Chondrocyte (in vitro differentiated cells): ENCODE measurements at regions not wholly inside any gene's neighbourhood (a gene's known extent, or its start where the extent isn't known, plus 50 kb on each side); places are given as distances from the start of the nearest gene placed in this dataset.

Experiments used
- DNase-seq: peaks from one replicate; pipeline ENCODE4 v3.0.0; 2021; ENCODE audit warnings: mixed read lengths, low spot score
- H3K27ac Mint-ChIP-seq: one replicate; pipeline ENCODE4 v1.8.0; 2021; ENCODE audit warnings: mild to moderate bottlenecking, moderate library complexity, mixed read lengths; ENCODE audit not compliant: unreplicated experiment
- H3K27me3 Mint-ChIP-seq: 2 replicates; pipeline ENCODE4 v1.8.0; 2021; ENCODE audit warnings: low read depth, mixed read lengths
- H3K36me3 Mint-ChIP-seq: 2 replicates; pipeline ENCODE4 v1.8.0; 2021; ENCODE audit warnings: low read depth, mixed read lengths
- H3K4me1 Mint-ChIP-seq: 2 replicates; pipeline ENCODE4 v1.8.0; 2021; ENCODE audit warnings: low read depth, mild to moderate bottlenecking, mixed read lengths
- H3K4me3 Mint-ChIP-seq: one replicate; pipeline ENCODE4 v1.8.0; 2021; ENCODE audit warnings: mild to moderate bottlenecking, moderate library complexity, mixed read lengths; ENCODE audit not compliant: unreplicated experiment
- H3K9me3 Mint-ChIP-seq: 2 replicates; pipeline ENCODE4 v1.8.0; 2021; ENCODE audit warnings: low read depth, mixed read lengths
- CTCF ChIP-seq: fragments of 200-600 bp; sonication (generic); IDR thresholded peaks from 2 replicates; pipeline ENCODE4 v1.5.0; 2021; ENCODE audit warnings: antibody characterized with exemption, mild to moderate bottlenecking, moderate library complexity

DNA sequence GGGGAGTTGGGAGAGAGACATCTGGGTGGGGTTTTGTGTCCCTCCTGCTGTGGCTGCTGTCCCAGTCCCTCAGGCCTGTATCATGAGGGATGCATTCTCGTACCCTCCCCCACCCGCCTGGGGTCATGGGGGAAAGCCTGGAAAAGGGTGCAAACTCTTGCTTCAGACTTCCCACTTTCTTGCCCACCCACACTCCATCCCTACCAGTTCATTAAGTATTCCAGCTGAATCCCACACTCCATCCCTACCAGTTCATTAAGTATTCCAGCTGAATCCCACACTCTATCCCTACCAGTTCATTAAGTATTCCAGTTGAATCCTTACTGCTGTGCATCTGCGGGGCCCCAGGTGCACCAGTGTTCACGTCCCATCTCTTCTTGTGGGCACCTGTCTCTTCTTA is 116.3 kb downstream of the ACAA2 start:
- DNase-seq: no peak
- TF ChIP-seq CTCF: no peak
- H3K4me3 Mint-ChIP-seq: no peak overlapping the region
- H3K27me3 Mint-ChIP-seq: no peaks in the 10 kb centered on the region
- no peaks in the 10 kb centered on the region for H3K9me3 Mint-ChIP-seq
- H3K27ac Mint-ChIP-seq: no peak overlapping the region
- H3K36me3 Mint-ChIP-seq: no peaks in the 10 kb centered on the region
- H3K4me1 Mint-ChIP-seq: peaks cover 28% of the 10 kb centered on the region

DNA sequence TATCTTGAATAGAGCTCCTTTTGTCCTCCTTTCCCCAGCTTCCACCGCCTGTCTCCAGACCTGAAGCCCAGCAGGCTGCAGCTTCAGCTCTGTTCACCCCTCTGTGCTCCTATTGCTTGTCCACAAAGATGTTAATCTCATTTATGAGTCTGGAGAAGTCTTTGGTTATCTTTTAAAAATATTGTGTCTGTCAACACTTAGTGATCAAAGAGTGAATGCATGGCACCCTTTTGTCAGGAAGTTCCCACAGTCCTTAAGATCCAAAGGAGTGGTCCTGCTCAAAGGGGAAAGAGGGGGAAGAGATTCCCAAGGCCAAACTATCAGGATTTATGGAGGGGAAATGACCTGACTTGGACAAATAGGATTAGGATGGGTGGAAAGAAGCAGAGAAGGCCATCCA is 118.9 kb downstream of the ACAA2 start:
- peak overlapping the region; percentile 24 for H3K27ac Mint-ChIP-seq
- no peak overlapping the region for H3K4me3 Mint-ChIP-seq
- no peak for TF ChIP-seq CTCF
- H3K36me3 Mint-ChIP-seq: no peaks in the 10 kb centered on the region
- DNase-seq: no peak
- H3K4me1 Mint-ChIP-seq: peaks cover 44% of the 10 kb centered on the region
- H3K9me3 Mint-ChIP-seq: peaks cover 4% of the 10 kb centered on the region
- H3K27me3 Mint-ChIP-seq: no peaks in the 10 kb centered on the region

- Mint-ChIP-seq H3K4me3 (no peak overlapping the region), H3K4me1 (peaks cover 41% of the 10 kb centered on the region), H3K9me3 (peaks cover 5% of the 10 kb centered on the region), H3K27me3 (no peaks in the 10 kb centered on the region), H3K27ac (peak overlapping the region; percentile 43), H3K36me3 (no peaks in the 10 kb centered on the region)
- DNase-seq: no peak
- TF ChIP-seq CTCF: no peak
Observed at GRCh38 chr18:49693717-49694005, 119.7 kb downstream of the ACAA2 start.

DNA sequence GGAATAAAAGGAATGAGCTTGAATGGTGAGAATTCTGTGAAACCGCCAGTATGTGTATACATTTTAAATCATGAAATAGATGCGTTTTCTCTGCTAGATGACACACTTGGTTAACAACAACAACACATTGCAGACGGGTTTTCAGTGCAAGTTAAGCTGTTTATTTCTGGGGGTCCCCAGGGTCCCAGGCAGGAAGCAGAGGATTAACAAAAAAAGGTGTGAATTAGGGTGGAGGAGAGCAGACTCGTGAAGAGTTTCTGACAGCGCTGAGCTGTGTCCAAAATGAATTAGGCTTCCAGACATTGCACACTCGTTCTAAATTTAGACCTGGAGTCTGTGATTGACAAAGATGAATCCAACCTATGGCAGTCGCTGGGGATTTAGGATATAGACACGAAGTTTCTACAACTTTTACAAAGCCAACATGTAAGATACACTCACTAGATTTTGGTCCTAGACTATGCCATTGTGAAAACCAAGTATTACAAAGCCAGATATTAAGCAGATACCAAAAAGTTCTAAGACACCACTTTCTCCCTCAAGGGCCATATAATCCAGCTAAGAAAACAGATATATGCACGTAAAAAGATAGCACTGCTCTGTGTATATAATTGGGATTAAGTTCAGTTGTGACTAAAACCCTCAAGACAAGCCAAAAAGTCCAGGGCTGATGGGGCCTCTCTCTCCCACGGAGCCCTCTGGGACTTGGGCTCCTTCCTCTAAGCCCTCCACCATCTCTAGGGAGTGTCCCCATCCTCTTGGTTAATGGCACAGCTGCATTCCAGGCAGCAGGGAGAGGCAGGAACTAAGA is 120.2 kb downstream of the ACAA2 start:
- Mint-ChIP-seq H3K4me3 (no peak overlapping the region), H3K4me1 (peaks cover 39% of the 10 kb centered on the region), H3K27me3 (no peaks in the 10 kb centered on the region), H3K9me3 (peaks cover 5% of the 10 kb centered on the region), H3K27ac (peak overlapping the region; percentile 43), H3K36me3 (no peaks in the 10 kb centered on the region)
- DNase-seq: no peak
- TF ChIP-seq CTCF: no peak

DNA sequence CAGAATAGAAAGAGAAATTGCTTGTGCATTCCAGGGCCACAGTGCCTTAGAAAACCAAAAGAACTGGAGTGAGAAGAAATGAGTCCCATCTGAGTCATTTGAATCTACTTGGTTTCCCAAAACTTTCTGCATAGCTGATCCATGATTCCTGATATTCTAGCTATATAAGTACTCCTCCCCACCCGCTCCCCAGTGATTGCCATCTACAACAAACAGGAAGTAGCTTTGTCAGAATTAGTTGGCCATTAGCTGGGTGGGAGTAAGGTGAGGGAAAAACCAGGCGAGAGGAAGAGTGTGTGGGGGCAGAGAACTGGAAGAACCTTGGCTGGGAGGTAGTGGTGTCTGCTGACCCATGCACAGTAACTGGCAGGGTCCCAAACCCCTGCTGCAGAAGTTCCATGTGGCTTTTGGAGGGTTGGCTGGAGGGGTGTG is 122.1 kb downstream of the ACAA2 start:
- peak overlapping the region; percentile 93 for H3K27ac Mint-ChIP-seq
- DNase-seq: no peak

More for the DNA sequence above, 122.1 kb downstream of the ACAA2 start:
- H3K27me3 Mint-ChIP-seq: no peaks in the 10 kb centered on the region
- H3K4me1 Mint-ChIP-seq: peaks cover 33% of the 10 kb centered on the region
- peak overlapping the region; percentile 1 for H3K4me3 Mint-ChIP-seq
- H3K36me3 Mint-ChIP-seq: no peaks in the 10 kb centered on the region
- H3K9me3 Mint-ChIP-seq: peaks cover 5% of the 10 kb centered on the region
- TF ChIP-seq CTCF: no peak
